MM.1S (cell line): ENCODE measurements at regions not wholly inside any gene's neighbourhood (a gene's known extent, or its start where the extent isn't known, plus 50 kb on each side); places are given as distances from the start of the nearest gene placed in this dataset.

Source experiments
- CTCF ChIP-seq: fragments of 300-600 bp; sonication (generic); IDR thresholded peaks from 2 replicates; pipeline ENCODE4 v1.5.1; 2016; ENCODE audit warnings: antibody characterized with exemption, low read length, mixed read lengths
- EZH2 ChIP-seq: fragments of 300-600 bp; sonication (generic); optimal IDR thresholded peaks from 2 replicates; pipeline ENCODE3; 2017; ENCODE audit warnings: low read depth, mild to moderate bottlenecking, antibody characterized with exemption, low read length, mixed read lengths
- EZH2phosphoT487 ChIP-seq: fragments of 300-600 bp; sonication (generic); IDR thresholded peaks from 2 replicates; pipeline ENCODE4 v1.6.1; 2018; ENCODE audit warnings: antibody characterized with exemption, low read length

GRCh38 chr14:98834119-98834518 lies 437.9 kb downstream of the BCL11B start:
- no peak for TF ChIP-seq CTCF
- TF ChIP-seq EZH2: no peak
- TF ChIP-seq EZH2phosphoT487: no peak
